Brain microvascular endothelial cell (primary cell): ENCODE measurements at regions not wholly inside any gene's neighbourhood (a gene's known extent, or its start where the extent isn't known, plus 50 kb on each side); places are given as distances from the start of the nearest gene placed in this dataset.

ENCODE experiments used
- DNase-seq: peaks from one replicate; pipeline ENCODE4 v3.0.0-alpha.2; 2020
- H3K27ac ChIP-seq: fragments of 250-450 bp; sonication (Bioruptor Pico); 2 replicates; pipeline ENCODE4 v1.5.1; 2020; ENCODE audit warnings: mild to moderate bottlenecking, moderate library complexity
- H3K27me3 ChIP-seq: fragments of 250-450 bp; sonication (Bioruptor Pico); replicated peaks from 2 replicates; pipeline ENCODE4 v1.5.1; 2020; ENCODE audit warnings: mild to moderate bottlenecking
- H3K36me3 ChIP-seq: fragments of 250-450 bp; sonication (Bioruptor Pico); replicated peaks from 2 replicates; pipeline ENCODE4 v1.5.1; 2020; ENCODE audit warnings: mild to moderate bottlenecking
- H3K4me3 ChIP-seq: 2 replicates; pipeline ENCODE4 v1.5.1; 2011; ENCODE audit warnings: low read depth, mild to moderate bottlenecking, control low read depth, low read length, moderate library complexity
- CTCF ChIP-seq: IDR thresholded peaks from 2 replicates; pipeline ENCODE4 v1.5.1; 2011; ENCODE audit warnings: low read depth, mild to moderate bottlenecking, moderate library complexity, low read length, control low read depth, inconsistent platforms; ENCODE audit errors: missing control alignments
- in situ Hi-C: cut with HindIII; loops from 2 replicates; pipeline ENCODE4 v1.10.0; 2017; ENCODE audit warnings: low sequenced_read_pairs, low pct_ligation_motif_present

GRCh38 chr3:164752812-164753211 lies 325.5 kb downstream of the SI start:
- in situ Hi-C loops: no loop called here
- TF ChIP-seq CTCF: no peak
- H3K27me3 ChIP-seq: no peaks in the 10 kb centered on the region

DNA sequence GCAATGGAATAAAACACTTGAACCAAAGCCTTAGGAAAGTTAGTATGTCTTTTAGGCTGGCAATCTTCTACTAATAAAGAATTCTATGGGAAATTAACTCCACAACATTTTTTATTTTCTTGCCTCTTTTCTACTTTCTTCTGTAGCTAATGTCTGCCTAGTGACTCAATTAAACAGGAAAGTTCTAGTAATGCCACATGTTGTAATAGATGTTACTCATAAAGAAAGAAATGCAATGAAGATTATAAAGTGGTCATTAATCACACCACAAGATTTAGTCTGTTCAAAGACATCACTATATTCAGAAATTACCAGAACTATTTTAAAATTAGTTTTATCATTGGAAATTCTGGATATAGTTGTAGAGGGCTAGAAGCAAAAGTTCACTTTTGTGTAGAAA lies 329.7 kb downstream of the SI start:
- Histone ChIP-seq H3K27me3 (no peaks in the 10 kb centered on the region), H3K27ac (no peak overlapping the region), H3K36me3 (no peaks in the 10 kb centered on the region), H3K4me3 (no peak overlapping the region)
- no peak for DNase-seq
- no peak for TF ChIP-seq CTCF
- in situ Hi-C loops: no loop called here

More at GRCh38 chr3:164752812-164753211, 325.5 kb downstream of the SI start:
- no peak for DNase-seq
- Histone ChIP-seq H3K27ac (no peak overlapping the region), H3K4me3 (no peak overlapping the region), H3K36me3 (no peaks in the 10 kb centered on the region)

DNA sequence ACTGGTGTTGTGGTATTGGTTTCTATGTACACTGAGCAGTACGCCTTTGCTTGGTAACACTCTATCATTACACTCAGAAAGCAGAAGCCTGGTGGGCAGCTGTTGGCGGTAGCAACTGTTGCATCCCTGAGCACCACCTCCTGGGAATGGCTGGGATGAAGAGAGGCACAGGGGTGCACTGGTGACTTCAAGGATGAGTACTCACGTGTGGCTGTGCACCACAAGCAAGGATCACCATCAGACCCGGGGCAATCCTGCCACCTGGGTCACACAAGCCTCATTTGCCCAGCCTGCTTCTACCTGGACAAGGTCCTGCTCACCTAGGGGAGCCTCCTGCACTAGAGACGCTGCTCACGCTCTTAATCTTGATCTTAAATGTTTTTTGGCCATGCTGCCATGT lies 336.4 kb downstream of the SI start:
- DNase-seq: no peak
- in situ Hi-C loops: no loop called here
- Histone ChIP-seq H3K27me3 (no peaks in the 10 kb centered on the region), H3K36me3 (no peaks in the 10 kb centered on the region), H3K4me3 (no peak overlapping the region), H3K27ac (no peak overlapping the region)
- TF ChIP-seq CTCF: no peak

GRCh38 chr3:164737174-164737573 lies 341.1 kb downstream of the SI start:
- Histone ChIP-seq H3K27ac (no peak overlapping the region), H3K4me3 (no peak overlapping the region), H3K36me3 (no peaks in the 10 kb centered on the region), H3K27me3 (no peaks in the 10 kb centered on the region)
- TF ChIP-seq CTCF: no peak
- in situ Hi-C loops: no loop called here
- DNase-seq: no peak

DNA sequence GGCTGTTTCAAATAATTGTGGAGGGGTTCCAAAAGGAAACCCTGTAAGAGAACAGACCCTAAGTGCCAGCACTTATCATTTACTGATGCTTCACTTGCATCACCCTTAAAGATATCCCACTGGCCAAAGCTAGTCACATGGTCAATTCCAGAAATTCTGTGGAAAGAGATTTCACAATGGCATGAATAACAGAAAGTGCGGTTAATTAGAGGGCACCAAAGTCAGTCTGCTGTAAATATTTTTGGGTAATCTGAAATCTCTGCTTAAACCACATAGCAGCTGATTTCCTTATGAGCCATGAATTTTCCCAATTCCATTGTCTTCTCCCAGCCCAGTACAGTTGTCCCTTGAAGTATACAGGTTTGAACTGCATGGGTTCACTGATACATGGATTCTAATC lies 346.1 kb downstream of the SI start:
- in situ Hi-C loops: no loop called here
- no peak overlapping the region for H3K4me3 ChIP-seq
- TF ChIP-seq CTCF: no peak
- no peaks in the 10 kb centered on the region for H3K36me3 ChIP-seq
- H3K27me3 ChIP-seq: no peaks in the 10 kb centered on the region
- H3K27ac ChIP-seq: no peak overlapping the region
- no peak for DNase-seq

DNA sequence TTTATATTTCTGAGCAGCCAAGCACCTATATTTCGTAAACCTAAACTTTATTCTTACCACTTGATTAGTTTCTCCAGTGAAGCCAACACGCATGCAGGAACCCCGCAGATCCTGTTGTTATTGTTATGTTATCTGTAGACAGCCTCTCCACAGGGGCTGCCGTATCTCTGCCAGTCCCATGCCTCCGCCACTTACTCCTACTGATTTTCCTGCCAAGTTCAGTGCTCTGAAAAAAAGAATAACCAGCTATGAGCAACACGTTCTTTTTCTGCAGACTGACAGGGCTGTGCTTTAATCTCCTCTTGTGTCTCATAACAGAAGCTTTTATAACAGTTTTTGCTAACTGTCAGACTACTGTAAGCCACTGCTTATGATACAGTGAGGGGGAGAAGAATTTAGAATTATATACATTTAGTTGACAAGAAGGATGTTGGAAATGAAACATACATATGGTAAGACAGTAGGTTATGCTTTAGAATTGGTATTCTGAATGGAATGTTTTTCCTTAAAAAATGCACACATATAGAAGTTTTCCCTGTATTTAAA lies 347.4 kb downstream of the SI start:
- TF ChIP-seq CTCF: no peak
- no peaks in the 10 kb centered on the region for H3K36me3 ChIP-seq
- in situ Hi-C loops: no loop called here
- no peak overlapping the region for H3K4me3 ChIP-seq
- peak; percentile 16 for DNase-seq
- H3K27me3 ChIP-seq: no peaks in the 10 kb centered on the region
- no peak overlapping the region for H3K27ac ChIP-seq
